ENCODE measurements at regions not wholly inside any gene's neighbourhood (a gene's known extent, or its start where the extent isn't known, plus 50 kb on each side); places are given as distances from the start of the nearest gene placed in this dataset.

- BruUV-seq (replicated peaks), result no TSS peak
- in situ Hi-C loops (cut with MboI; ENCODE audit: low sequenced_read_pairs), result no loop called here
Measured at GRCh38 chr16:16791051-16791450, 412.1 kb downstream of the NPIPA7 start.

More at GRCh38 chr16:16791051-16791450, 412.1 kb downstream of the NPIPA7 start:
- Histone ChIP-seq H3K9ac (ENCODE audit: low read depth, low read length) (no peak overlapping the region), H2AFZ (replicated peaks; ENCODE audit: low read length, poor library complexity) (no peak overlapping the region), H2BK15ac (ENCODE audit: low read depth, low read length) (no peak overlapping the region), H4K5ac (ENCODE audit: low read depth, low read length) (no peak overlapping the region), H2BK20ac (ENCODE audit: low read depth, low read length) (no peak overlapping the region), H2BK5ac (ENCODE audit: low read depth, low read length, poor library complexity, severe bottlenecking) (no peak overlapping the region), H3K56ac (ENCODE audit: extremely low read depth, insufficient read depth, low read length) (no peak overlapping the region), H3K27me3 (ENCODE audit: control insufficient read depth, insufficient read depth, low read length) (no peaks in the 10 kb centered on the region), H3K14ac (replicated peaks; ENCODE audit: low read depth, low read length) (no peak overlapping the region), H3K9me3 (ENCODE audit: control insufficient read depth, insufficient read depth, low read length) (peaks cover 12% of the 10 kb centered on the region), H3K4ac (ENCODE audit: low read depth, low read length) (no peak overlapping the region), H3K27ac (ENCODE audit: insufficient read depth, low read length) (no peak overlapping the region), H3K4me2 (ENCODE audit: low read depth, low read length) (no peak overlapping the region), H3K23ac (ENCODE audit: low read depth, low read length) (no peak overlapping the region), H2AK9ac (replicated peaks; ENCODE audit: low read depth, low read length, poor library complexity) (no peak overlapping the region), H4K91ac (ENCODE audit: insufficient read depth, low read depth, low read length) (no peak overlapping the region), H3K18ac (ENCODE audit: low read depth, low read length) (no peak overlapping the region), H2AK5ac (ENCODE audit: low read depth, low read length) (no peak overlapping the region), H4K8ac (ENCODE audit: low read depth in 2 of 2, low read length in 2 of 2) (no peak overlapping the region), H3K4me3 (ENCODE audit: insufficient read depth, low read depth, low read length) (no peak overlapping the region), H3K4me1 (ENCODE audit: control insufficient read depth, insufficient read depth, low read length) (no peaks in the 10 kb centered on the region), H4K20me1 (ENCODE audit: insufficient read depth, low read length) (no peaks in the 10 kb centered on the region), H3K9me1 (ENCODE audit: insufficient read depth, low read length) (no peaks in the 10 kb centered on the region), H2BK120ac (ENCODE audit: low read depth, low read length) (no peak overlapping the region), H3K36me3 (ENCODE audit: control insufficient read depth, insufficient read depth, low read length) (no peaks in the 10 kb centered on the region), H3K79me1 (ENCODE audit: low read depth in 1 of 2, low read length in 2 of 2) (no peaks in the 10 kb centered on the region)
- ATAC-seq (ENCODE audit: low read depth) (no peak), DNase-seq (no peak)
- WGBS, 2 experiments (ENCODE audit: extremely low coverage in 2 of 2, insufficient read length in 1 of 2), result no CpG with 5 or more reads among the region's 1 CpG
- intact Hi-C loops (cut with micrococcal nuclease) (no loop called here), dilution Hi-C loops (cut with HindIII; ENCODE audit: low sequenced_read_pairs, unreplicated experiment) (no loop called here)
- CTCF ChIA-PET, result no interaction called here
- TF ChIP-seq USF2 (IDR thresholded peaks at IDR 0.05; ENCODE audit: low read depth, low read length) (no peak), RCOR1 (IDR thresholded peaks at IDR 0.05; ENCODE audit: insufficient replicate concordance, low read length) (no peak), ELK1 (IDR thresholded peaks at IDR 0.05; ENCODE audit: borderline replicate concordance, low read depth, low read length) (no peak), CEBPB (IDR thresholded peaks at IDR 0.05; ENCODE audit: low read depth, low read length) (no peak), MXI1 (IDR thresholded peaks at IDR 0.05; ENCODE audit: borderline replicate concordance, low read depth, low read length) (no peak), MAFK (IDR thresholded peaks at IDR 0.05; ENCODE audit: low read depth, low read length) (no peak), MAZ (IDR thresholded peaks at IDR 0.05; ENCODE audit: borderline replicate concordance, low read depth, low read length) (no peak), POLR2A (IDR thresholded peaks at IDR 0.05; ENCODE audit: low read depth, low read length) (no peak), RAD21 (IDR thresholded peaks at IDR 0.05; ENCODE audit: low read length) (no peak), CTCF (conservative IDR thresholded peaks at IDR 0.05; ENCODE audit: low read depth, low read length) (no peak), BHLHE40 (IDR thresholded peaks at IDR 0.05; ENCODE audit: low read depth, low read length) (no peak)
- POLR2A ChIA-PET (ENCODE audit: unreplicated experiment), result no interaction called here
